GM21825 (cell line): ENCODE measurements at regions not wholly inside any gene's neighbourhood (a gene's known extent, or its start where the extent isn't known, plus 50 kb on each side); places are given as distances from the start of the nearest gene placed in this dataset.
"Not testable (repeated sequence)": the region's sequence is repeated elsewhere in the genome, so short reads cannot be mapped to it uniquely, and the experiment has no call there.

ENCODE experiments used
- ATAC-seq: cut with Tn5 transposase; IDR thresholded peaks from one replicate; pipeline ENCODE4 v1.9.1; 2021; ENCODE audit warnings: mild to moderate bottlenecking, moderate library complexity; ENCODE audit not compliant: unreplicated experiment

DNA sequence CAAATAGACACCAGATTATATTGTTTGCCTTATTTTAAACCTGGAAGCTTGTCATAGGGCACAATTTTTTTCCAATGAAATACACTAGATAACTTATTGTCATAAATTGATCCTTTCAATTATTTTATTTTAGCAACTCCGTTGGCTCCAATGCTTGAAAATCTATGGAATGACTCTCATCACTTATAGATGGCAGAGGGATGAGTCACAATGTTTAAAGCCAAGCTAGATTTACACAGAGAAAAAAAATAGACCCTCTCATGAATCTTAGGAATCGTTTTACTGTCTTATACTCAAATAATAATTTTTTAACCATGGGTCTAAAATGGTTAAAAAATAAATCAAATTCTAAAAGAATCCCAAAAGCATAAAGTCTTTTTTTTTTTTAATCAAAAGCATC, 1276.6 kb upstream of the FLRT2 start:
- ATAC-seq: no peak

DNA sequence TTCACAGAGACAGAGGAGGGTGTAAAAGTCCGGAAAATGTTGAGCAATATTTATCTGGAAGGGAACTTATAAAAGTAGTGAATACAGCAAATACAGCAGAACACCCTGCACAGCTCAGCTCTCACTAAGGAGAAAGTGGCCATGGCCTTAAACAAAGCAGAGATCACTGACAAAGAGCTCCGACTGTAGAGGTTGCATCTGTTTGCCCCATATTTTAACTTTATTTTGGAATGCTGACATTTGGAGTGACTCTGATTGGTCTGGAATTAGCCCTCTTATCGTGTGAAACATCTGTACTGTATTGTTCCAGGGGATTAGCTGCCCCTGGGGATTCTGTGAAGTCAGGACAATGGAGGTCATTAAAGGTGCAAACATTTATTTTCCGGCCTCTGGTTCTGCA, 1275.7 kb upstream of the FLRT2 start:
- no peak for ATAC-seq

DNA sequence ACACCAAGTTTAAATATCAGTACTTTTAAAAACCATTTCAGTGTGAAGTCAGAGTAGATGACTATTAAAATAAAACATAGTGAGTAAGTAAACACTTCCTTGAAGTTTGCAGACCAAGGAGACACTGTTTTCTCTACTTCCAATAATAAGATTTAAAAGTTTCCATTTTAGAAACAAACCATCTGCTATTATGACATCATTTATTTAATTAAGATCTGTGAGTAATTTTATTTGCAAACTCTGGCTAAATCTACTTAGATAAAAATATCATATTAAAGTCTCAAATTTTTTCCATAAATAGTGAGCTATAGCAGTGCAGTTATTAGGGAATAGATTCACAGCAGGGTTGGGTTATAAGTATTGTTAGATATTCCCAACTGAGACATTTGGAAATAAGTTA, 1267.0 kb upstream of the FLRT2 start:
- no peak for ATAC-seq

DNA sequence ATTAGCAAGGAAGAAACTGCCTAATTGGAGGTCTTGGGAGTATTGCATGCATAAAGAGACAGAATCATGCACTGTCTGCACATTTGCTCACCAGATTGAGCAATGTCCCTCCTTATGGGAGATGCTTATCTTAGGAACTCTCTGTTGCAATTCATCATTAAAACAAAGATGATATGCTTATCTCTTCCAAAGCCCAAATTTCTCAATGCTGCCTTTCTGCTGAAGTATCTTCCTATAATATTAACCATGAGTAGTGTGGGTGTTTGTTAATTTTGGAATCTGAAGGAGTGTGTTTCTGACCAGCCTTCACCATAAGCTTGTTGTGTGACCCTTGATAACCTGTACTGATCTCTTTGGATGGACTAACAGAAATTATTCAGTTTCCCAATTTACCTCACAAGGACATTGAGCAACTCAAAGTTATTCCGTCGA, 1257.6 kb upstream of the FLRT2 start:
- ATAC-seq: no peak

DNA sequence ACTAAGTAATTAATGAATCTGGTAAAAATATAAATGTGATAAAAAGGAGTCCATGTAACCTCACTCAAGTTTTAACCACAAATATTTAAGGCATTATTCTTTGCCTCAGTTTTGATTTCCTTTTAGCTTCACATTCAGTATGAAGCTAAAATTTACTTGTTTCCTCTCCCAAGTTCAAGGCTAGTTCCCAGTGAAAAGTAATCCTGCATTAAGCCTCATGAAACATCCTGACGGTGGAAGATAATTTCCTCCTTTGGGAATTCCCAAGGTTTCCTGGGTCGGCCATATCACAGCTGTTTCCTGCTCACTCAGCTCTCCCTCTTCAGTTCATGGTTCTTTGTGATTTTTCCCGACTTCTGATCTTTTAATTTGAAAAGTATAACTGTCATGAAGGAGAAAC, 1256.8 kb upstream of the FLRT2 start:
- ATAC-seq: no peak

DNA sequence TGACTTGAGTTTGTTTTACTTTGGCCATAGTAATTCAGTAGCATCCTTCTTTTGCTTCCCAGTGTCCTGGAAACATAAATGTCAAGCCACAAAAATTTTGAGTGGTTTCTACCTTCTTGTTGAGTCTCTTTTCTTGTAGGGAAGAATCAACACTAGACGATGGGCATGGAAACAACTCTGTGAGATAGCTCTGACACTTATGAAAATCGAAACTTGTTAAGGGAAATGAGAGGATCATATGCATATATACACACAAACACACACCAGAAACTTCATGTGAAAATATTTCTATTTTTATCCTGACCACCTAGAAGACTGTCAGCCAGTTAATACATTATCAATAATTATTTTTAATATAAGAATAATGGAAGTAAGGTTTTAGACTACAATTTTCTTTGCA, 1247.3 kb upstream of the FLRT2 start:
- no peak for ATAC-seq

DNA sequence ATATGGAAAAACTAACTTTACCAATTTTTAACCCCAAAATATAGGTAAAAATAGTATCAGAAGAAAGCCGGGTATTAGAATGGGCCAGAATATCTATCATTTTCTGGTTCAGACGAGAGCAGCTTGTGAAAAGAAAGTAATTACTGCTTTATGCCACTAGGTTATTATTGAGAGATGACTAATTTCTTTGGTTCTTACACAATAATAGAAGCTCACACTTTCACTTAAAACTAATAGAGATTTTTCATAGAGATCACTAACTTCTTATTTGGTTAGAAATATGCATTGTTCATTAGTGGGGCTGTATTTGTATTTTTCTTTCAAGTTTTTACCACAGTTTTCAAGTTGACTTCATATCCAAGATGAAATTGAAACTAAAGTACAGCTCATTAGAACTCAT, 1241.2 kb upstream of the FLRT2 start:
- ATAC-seq: no peak

DNA sequence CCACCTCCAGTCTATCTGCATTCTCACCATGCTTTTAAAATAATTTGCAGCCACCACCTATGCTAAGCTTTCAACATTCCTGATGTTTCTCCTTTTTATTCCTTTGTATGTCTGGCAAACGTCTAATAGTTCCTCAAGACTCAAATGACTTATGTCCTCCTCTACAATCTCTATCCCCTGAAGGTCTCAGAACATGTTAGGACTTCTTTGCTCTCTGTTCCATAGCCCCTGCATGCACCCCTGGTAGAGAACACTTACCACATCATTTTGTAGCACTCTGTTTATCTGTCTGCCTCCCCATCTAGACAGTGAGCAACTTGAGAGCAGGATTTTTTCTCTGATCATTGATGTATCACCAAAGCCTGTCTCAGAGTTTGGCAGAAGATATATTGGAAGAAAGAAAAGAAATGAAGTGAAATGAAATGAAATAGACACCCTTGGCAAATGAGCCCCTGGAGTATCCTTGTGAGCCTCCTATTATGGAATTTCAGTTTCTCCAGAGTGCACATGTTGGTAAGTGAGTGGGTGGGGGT, 1231.2 kb upstream of the FLRT2 start:
- ATAC-seq: no peak

DNA sequence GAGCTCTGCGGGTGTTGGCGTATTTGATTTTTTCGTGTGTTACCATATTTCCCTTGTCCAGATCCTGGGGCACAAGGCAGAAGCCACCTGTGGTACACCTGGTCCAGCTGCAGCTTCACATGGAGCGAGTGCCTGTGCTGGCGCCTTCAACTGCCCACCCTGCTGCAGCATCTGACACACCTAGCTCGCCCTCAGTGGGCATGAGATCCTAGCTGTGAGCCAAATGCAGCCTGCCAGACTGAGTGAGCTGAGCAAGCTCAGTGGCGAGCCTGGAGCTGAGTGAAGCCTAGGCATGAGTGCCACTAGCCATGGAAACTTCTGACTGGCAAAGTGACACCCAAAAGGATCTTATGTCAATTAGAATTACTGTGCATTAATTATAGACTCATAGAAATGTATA, 1226.8 kb upstream of the FLRT2 start:
- no peak for ATAC-seq

DNA sequence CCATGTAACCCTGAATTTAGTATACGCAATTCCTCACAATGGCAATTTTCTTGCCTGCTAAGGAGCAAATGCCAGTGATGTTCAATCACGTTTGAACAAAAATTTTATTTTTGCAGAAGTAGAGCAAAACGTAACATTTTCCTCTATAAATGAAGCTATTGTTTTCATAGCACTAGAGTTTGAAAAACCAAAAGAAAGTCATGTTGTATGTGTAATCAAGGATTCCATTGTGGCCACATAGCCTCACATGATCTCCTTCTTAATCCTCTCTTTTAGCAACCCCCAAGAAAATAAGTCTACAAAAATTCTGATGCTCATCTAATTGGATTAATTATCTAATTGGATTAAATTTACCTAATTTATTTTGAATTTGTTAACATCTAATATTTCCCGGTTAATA, 1217.4 kb upstream of the FLRT2 start:
- no peak for ATAC-seq

DNA sequence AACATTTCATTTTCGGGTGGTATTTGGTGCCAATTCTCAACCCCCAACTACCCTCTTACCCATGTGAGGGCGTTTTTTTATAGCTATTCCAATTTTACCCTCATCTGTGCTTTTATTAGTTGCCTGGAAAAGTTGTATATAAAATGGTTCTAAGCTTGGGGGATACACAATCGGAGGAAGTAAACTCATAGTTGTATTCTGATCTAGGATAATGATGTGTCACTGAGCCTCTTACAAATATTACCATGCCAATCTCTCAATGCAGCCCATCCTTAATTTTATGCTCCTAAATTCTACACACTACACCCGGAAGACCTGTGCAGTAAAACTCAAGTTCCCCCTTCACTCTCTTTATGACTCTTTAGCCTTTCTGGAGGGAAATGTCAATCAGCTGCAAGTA, 1206.5 kb upstream of the FLRT2 start:
- no peak for ATAC-seq

DNA sequence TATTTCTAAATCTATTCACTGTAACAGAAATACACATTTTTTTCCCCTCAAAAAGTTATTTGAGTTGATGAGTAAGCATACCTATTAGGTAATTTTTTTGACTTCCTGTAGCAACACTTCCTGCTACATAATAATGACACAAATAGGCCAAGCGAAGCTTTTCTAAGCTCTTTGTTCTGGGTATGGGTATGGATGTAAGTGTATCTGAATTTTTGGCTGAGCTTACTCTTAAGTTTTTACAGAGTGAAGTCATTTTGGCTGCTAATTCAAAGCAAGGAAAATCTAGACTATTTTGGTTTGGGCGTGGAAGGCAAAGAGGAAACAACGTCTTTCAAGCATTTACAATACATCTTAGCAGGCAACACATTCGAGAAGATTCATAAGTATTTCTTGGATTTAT, 1206.0 kb upstream of the FLRT2 start:
- no peak for ATAC-seq

DNA sequence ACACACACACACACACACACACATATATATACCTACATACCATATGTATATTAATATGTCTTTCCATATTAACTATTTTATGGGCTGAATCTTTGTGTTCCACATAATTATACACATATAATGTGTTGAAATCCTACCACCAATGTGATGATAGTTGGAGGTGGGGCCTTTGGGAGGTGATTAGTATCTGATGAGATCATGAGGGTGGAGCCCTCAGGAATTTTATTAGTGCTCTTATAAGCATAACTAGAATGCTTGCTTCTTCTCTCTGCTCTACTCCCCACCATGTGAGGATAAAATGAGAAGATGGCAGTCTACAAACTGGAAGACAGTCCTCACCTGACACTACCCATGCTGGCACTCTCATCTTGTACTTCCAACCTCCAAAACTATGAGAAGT, 1193.5 kb upstream of the FLRT2 start:
- no peak for ATAC-seq

DNA sequence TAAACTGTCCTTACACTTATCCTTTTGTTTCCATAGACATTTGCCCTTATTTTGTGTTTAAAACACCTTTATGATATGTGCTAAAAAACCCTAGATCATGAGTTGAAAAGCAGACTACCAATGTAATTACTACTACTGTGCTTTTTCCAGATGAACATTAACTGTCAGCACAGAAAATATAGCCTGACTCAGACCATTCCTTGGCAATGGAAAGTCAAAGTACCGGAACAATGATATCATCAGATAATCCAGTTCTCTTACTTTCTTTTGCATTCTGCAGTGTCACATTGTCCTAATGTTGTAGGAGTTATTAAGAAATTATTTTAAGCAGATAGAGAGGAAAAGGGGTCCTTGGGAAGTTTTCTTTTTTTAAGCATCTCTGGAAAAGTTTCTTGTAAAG, 1189.0 kb upstream of the FLRT2 start:
- ATAC-seq: no peak

DNA sequence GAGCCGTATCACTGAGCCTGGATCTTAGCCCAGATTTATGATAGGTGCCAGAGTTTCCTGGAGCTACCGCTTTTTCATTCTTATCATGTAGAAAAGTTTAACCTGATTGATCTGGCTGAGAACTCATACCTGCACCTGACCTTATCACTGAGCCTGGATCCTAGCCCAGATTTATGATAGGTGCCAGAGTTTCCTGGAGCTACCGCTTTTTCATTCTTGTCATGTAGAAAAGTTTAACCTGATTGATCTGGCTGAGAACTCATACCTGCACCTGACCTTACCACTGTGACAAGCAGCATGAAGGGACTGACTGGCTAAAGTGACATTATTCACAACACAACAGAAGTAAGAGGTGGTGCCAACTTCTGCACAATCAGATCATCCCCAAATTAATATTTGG, 1188.1 kb upstream of the FLRT2 start:
- ATAC-seq: not testable (repeated sequence)

DNA sequence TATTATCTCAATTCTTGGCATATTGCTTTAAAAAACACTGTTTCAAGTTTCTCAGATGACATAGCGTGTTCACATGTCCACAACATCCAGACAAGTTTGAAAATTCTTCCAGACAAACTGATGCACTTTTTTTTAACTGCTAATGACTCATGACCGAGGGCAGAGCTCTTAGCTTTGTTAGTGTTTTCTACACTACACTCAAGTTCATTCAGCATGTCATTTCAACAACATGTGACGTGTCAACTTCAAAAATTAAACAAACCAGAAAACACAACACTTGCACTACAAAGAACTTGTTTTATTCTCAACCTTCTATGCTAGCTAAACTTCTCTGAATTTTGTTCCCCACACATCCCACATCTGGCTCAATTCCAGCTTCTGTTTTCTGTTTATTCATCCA, 1186.3 kb upstream of the FLRT2 start:
- no peak for ATAC-seq

DNA sequence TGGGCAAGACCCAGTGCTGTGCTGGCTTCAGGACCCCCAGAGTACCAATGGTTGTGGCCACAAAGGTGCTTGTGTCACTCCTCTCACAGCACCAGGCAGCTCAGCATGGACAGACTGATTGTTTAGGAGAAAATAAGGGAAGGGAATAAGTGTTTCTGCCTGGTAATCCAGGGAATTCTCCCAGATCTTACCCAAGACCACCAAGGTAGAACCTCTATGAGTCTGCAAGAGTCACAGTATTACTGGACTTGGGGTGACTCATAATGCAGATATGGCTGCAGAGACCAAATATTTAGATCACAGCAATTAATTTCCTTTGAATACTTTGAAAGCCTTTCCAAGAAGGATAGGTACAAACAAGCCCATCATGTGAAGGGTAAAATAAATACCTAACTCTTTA, 1178.3 kb upstream of the FLRT2 start:
- ATAC-seq: no peak

DNA sequence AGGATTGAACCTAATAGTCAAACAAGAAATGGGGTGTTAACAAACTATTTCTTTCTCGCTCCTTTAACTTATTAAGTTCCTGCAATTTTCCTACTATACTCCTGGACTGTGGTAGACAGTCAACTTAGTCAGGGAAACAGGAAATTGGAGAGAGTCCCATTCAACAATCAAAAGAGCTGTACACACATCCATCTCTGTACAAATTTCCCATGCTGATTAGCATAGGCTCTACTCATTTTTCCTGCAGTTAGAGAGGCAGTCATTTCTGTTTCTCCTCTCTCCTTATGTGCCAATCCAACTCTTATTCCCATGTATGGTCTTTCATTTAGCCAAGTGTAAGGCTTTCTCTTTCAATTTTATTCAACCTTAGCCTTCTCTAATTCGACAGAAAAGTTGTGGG, 1168.5 kb upstream of the FLRT2 start:
- ATAC-seq: no peak

DNA sequence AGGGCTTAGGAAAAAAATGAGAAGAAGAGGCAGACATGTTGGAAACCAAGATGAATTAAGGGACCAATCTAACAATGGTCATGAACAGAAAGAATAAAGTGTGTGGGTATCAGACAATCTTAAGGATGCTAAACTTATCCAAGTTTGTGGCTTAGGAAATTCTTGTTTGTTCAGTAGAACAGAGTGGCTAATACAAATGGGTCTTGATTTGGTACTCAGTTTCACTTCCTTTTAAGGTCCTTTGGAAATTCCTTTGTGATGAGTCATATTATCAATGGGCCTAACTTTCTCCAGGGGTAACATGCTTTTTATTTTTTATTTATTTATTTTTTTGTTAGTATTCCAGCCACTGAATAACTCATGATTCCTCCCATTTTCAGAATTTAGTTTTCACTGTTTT, 1154.7 kb upstream of the FLRT2 start:
- no peak for ATAC-seq

DNA sequence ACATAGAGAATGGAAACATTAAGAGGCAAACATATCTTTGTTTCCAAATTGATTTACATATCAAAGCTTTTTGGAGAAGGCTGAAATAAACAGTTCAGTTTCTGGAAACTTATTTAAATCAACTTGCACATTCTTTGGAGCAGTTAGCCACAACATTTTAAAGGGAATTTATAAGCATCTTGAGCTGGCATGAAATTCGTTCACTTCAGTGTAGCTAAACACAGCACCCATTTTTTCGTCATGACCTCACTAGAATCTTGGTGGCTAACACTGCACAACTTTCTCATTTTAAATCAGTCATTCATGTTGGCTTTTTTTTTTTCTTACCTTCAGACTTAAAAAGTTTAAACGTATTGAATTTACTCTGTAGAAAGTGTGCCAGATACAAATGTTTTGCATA, 1139.9 kb upstream of the FLRT2 start:
- no peak for ATAC-seq

DNA sequence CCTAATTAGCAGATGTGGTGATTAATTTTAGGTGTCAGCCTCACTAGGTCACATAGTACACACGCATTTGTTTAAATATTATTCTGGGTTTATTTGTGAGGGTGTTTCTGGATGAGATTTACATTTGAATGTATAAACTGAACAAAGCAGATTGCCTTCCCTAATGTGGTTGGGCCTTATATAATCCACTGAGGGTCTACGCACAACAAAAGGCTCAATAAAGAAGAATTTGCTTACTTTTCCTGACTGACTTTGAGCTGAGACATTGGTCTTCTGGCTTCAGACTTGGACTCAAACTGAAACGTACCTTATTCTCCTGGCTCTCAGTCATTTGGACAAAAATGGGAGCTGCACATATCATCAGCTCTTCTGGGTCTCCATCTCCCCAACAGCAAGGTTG, 1132.3 kb upstream of the FLRT2 start:
- no peak for ATAC-seq

DNA sequence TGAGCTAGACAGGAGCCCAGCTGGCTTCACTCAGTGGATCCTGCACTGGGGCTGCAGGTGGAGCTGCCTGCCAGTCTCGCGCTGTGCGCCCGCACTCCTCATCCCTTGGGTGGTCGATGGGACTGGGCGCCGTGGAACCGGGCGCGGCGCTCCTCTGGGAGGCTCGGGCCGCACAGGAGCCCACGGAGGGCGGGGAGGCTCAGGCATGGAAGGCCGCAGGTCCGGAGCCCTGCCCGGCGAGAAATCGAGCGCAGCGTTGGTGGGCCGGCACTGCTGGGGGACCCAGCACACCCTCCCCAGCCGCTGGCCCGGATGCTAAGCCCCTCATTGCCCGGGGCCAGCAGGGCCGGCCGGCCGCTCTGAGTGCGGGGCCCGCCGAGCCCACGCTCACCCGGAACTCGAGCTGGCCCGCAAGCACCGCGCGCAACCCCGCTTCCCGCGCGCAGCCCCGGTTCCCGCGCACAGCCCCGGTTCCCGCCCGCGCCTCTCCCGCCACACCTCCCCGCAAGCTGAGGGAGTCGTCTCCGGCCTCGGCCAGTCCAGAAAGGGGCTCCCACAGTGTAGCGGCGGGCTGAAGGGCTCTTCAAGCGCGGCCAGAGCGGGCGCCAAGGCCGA, 1130.5 kb upstream of the FLRT2 start:
- ATAC-seq: no peak

DNA sequence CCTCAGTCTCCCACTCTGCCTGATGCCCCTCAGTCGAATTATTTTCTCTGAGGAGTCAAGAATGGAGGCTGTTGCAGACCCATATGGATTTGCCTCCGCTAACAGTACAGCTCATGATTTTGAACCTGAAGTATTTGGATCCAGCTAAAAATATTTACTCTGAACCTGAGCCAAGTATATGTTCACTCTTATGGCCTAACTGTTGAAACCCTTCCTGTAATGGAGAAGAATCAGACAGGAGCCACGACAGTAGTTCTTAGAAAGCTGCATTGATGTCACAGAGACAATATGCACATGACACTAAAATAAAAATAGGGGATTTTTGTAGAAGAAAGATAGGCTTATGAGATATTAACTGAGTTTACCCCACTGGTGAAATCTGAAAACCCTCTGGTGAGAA, 1128.3 kb upstream of the FLRT2 start:
- no peak for ATAC-seq
